Ovary (tissue), 7 donors: ENCODE measurements at regions not wholly inside any gene's neighbourhood (a gene's known extent, or its start where the extent isn't known, plus 50 kb on each side); places are given as distances from the start of the nearest gene placed in this dataset.

Experiments used
- DNase-seq, 5 donors: peaks; one replicate each; pipeline ENCODE4 v3.0.0-alpha.2; 2019 to 2020
- H3K27ac ChIP-seq, 2 donors: fragments of 200-600 bp; one replicate each; pipeline versions ENCODE4 v1.5.1 to v1.8.0; 2019 to 2022
- H3K27me3 ChIP-seq: fragments of 200-600 bp; one replicate; pipeline ENCODE4 v1.8.0; 2022
- H3K36me3 ChIP-seq: fragments of 200-600 bp; sonication (generic); one replicate; pipeline ENCODE4 v1.5.1; 2019
- H3K4me1 ChIP-seq: one replicate; pipeline ENCODE4 v1.8.1; 2013; ENCODE audit warnings: mild to moderate bottlenecking, moderate library complexity; ENCODE audit not compliant: insufficient read depth
- H3K4me3 ChIP-seq: fragments of 200-600 bp; sonication (generic); one replicate; pipeline ENCODE4 v1.5.1; 2017
- H3K9me3 ChIP-seq, 2 donors: fragments of 200-600 bp in 1 of 2; sonication (generic) in 1 of 2; one replicate each; pipeline versions ENCODE4 v1.5.1 to v1.8.1; 2013 to 2019; ENCODE audit warnings: mild to moderate bottlenecking in 1 of 2, moderate library complexity in 1 of 2
- CTCF ChIP-seq, 3 donors: fragments of 450-650 bp in 2 of 3; fragments of 200-600 bp in 1 of 3; IDR thresholded peaks; one replicate each; pipeline versions ENCODE4 v1.5.1 to v1.8.0; 2016 to 2022; ENCODE audit warnings: antibody characterized with exemption in 3 of 3, mild to moderate bottlenecking in 1 of 3
- EP300 ChIP-seq: sonication (generic); formaldehyde crosslinking; IDR thresholded peaks from one replicate; pipeline ENCODE4 v1.6.1; 2017; ENCODE audit warnings: antibody characterized with exemption
- POLR2A ChIP-seq: fragments of 450-650 bp; IDR thresholded peaks from one replicate; pipeline ENCODE4 v1.6.1; 2017; ENCODE audit warnings: antibody characterized with exemption, mild to moderate bottlenecking, moderate library complexity
- WGBS, 3 donors: extraction: QIAGEN DNeasy Blood & Tissue Kit in 1 of 3; methylation state at CpG; one replicate each; pipeline versions ENCODE4 v1.1.5 to v1.1.7; 2013 to 2017; 5-methylcytosine and 5-hydroxymethylcytosine counted together
- intact Hi-C, 4 donors: fragments of 100-400 bp; cut with DNase I; formaldehyde crosslinking; loops; one replicate each; pipeline versions ENCODE4 v1.11.0 to v1.15.1; 2022 to 2023
- donor health status: DM: no; HTN: no; CAD: no; lungs with moderate emphysema.
- donor health status: DM: no; HTN: no; CAD: no.
- donor health status: Bipolar disorder and iron deficiency.
- donor health status: DM: no; HTN: no; CAD: no.
- donor health status: DM: yes; HTN: yes; CAD: no.

- DNase-seq: no peak
- TF ChIP-seq EP300 (no peak), POLR2A (no peak), CTCF (IDR thresholded peaks at IDR 0.05) (no peak)
- no peaks in the 10 kb centered on the region for H3K9me3 ChIP-seq
- no peak overlapping the region for H3K27ac ChIP-seq
- no peaks in the 10 kb centered on the region for H3K4me1 ChIP-seq
- no peak overlapping the region for H3K4me3 ChIP-seq
- no peaks in the 10 kb centered on the region for H3K36me3 ChIP-seq
- no peaks in the 10 kb centered on the region for H3K27me3 ChIP-seq
- 79 to 88% (median 79%) methylated on average over 6 of the region's 6 CpGs for WGBS, 3 donors
- intact Hi-C loops: loop anchor here in 1 of 4 donors (10.0 kb wide), 1 partner anchor 798 kb away; no protein-coding TSS in a partner anchor
These were observed 64.3 kb upstream of the CDKN3 start for GRCh38 chr14:54332490-54332889.

GRCh38 chr14:54333511-54333910, 63.3 kb upstream of the CDKN3 start:
- H3K27ac ChIP-seq: no peak overlapping the region
- H3K4me3 ChIP-seq: no peak overlapping the region
- H3K4me1 ChIP-seq: no peaks in the 10 kb centered on the region
- H3K27me3 ChIP-seq: no peaks in the 10 kb centered on the region
- 92 to 94% (median 93%) methylated on average over 4 of the region's 4 CpGs for WGBS, 3 donors
- intact Hi-C loops: loop anchor here in 1 of 4 donors (10.0 kb wide), 1 partner anchor 799 kb away; no protein-coding TSS in a partner anchor
- no peaks in the 10 kb centered on the region for H3K9me3 ChIP-seq
- DNase-seq: no peak
- no peaks in the 10 kb centered on the region for H3K36me3 ChIP-seq
- TF ChIP-seq CTCF (IDR thresholded peaks at IDR 0.05) (no peak), EP300 (no peak), POLR2A (no peak)

- Histone ChIP-seq H3K4me1 (no peaks in the 10 kb centered on the region), H3K27me3 (no peaks in the 10 kb centered on the region), H3K27ac (no peak overlapping the region), H3K4me3 (no peak overlapping the region), H3K9me3 (no peaks in the 10 kb centered on the region), H3K36me3 (no peaks in the 10 kb centered on the region)
- intact Hi-C loops: loop anchor here in 1 of 4 donors (10.0 kb wide), 1 partner anchor 801 kb away; no protein-coding TSS in a partner anchor
- no peak for DNase-seq
- WGBS, 3 donors: 93 to 98% (median 97%) methylated on average over 2 of the region's 2 CpGs
- TF ChIP-seq EP300 (no peak), POLR2A (no peak), CTCF (IDR thresholded peaks at IDR 0.05) (no peak)
These were observed 61.1 kb upstream of the CDKN3 start for GRCh38 chr14:54335569-54336155.

GRCh38 chr14:54337314-54337713, 59.5 kb upstream of the CDKN3 start:
- intact Hi-C loops: loop anchor here in 1 of 4 donors (10.0 kb wide), 1 partner anchor 803 kb away; no protein-coding TSS in a partner anchor
- no peak for TF ChIP-seq POLR2A
- no peak for TF ChIP-seq CTCF (IDR thresholded peaks at IDR 0.05)
- no peak for TF ChIP-seq EP300

More at GRCh38 chr14:54337314-54337713, 59.5 kb upstream of the CDKN3 start:
- Histone ChIP-seq H3K4me1 (no peaks in the 10 kb centered on the region), H3K27me3 (no peaks in the 10 kb centered on the region), H3K27ac (no peak overlapping the region), H3K9me3 (no peaks in the 10 kb centered on the region), H3K36me3 (no peaks in the 10 kb centered on the region), H3K4me3 (no peak overlapping the region)
- 89 to 93% (median 93%) methylated on average over 10 of the region's 10 CpGs for WGBS, 3 donors
- DNase-seq: no peak
